Spleen (tissue), 11 donors: ENCODE measurements at regions not wholly inside any gene's neighbourhood (a gene's known extent, or its start where the extent isn't known, plus 50 kb on each side); places are given as distances from the start of the nearest gene placed in this dataset.

Experiments
- DNase-seq: peaks from one replicate; pipeline ENCODE4 v3.0.0-alpha.2; 2020
- H3K27ac ChIP-seq, 8 donors: fragments of 200-600 bp; sonication (generic) in 7 of 8; 1 replicate in 4 of 8; 2 replicates in 4 of 8; pipeline versions ENCODE4 v1.5.0 to v1.8.0; 2016 to 2021; ENCODE audit warnings: inconsistent platforms in 4 of 8, mild to moderate bottlenecking in 4 of 8, moderate library complexity in 1 of 8
- H3K27me3 ChIP-seq, 7 donors: fragments of 200-600 bp; sonication (generic) in 6 of 7; replicated peaks in 1 of 7; 1 replicate in 4 of 7; 2 replicates in 3 of 7; pipeline versions ENCODE4 v1.5.0 to v1.8.0; 2016 to 2021; ENCODE audit warnings: inconsistent platforms in 3 of 7, mild to moderate bottlenecking in 1 of 7
- H3K36me3 ChIP-seq, 6 donors: fragments of 200-600 bp; sonication (generic) in 5 of 6; 1 replicate in 4 of 6; 2 replicates in 2 of 6; pipeline versions ENCODE4 v1.5.0 to v1.8.0; 2016 to 2021; ENCODE audit warnings: inconsistent platforms in 2 of 6
- H3K4me1 ChIP-seq, 6 donors: fragments of 200-600 bp; sonication (generic) in 5 of 6; 1 replicate in 3 of 6; 2 replicates in 3 of 6; pipeline versions ENCODE4 v1.5.0 to v1.8.0; 2016 to 2021; ENCODE audit warnings: inconsistent platforms in 3 of 6
- H3K4me3 ChIP-seq, 8 donors: fragments of 200-600 bp; sonication (generic) in 7 of 8; 1 replicate in 4 of 8; 2 replicates in 4 of 8; pipeline versions ENCODE4 v1.5.0 to v1.8.0; 2016 to 2021; ENCODE audit warnings: inconsistent platforms in 4 of 8, mild to moderate bottlenecking in 4 of 8, moderate library complexity in 2 of 8
- H3K9me3 ChIP-seq, 8 donors: fragments of 200-600 bp; sonication (generic) in 7 of 8; 1 replicate in 4 of 8; 2 replicates in 4 of 8; pipeline versions ENCODE4 v1.5.0 to v1.8.0; 2016 to 2021; ENCODE audit warnings: inconsistent platforms in 4 of 8
- POLR2A ChIP-seq, 3 donors: fragments of 450-650 bp; IDR thresholded peaks; one replicate each; pipeline ENCODE4 v1.5.1; 2017; ENCODE audit warnings: antibody characterized with exemption in 3 of 3, mild to moderate bottlenecking in 1 of 3
- POLR2AphosphoS5 ChIP-seq, 3 donors: sonication (generic); formaldehyde crosslinking; IDR thresholded peaks; one replicate each; pipeline ENCODE4 v1.5.1; 2017; ENCODE audit warnings: antibody characterized with exemption in 3 of 3
- WGBS, 5 donors: extraction: QIAGEN DNeasy Blood & Tissue Kit in 3 of 5; methylation state at CpG; one replicate each; pipeline versions ENCODE4 v1.1.5 to v1.1.7; 2013 to 2018; 5-methylcytosine and 5-hydroxymethylcytosine counted together
- intact Hi-C: fragments of 100-400 bp; cut with DNase I; formaldehyde crosslinking; loops from one replicate; pipeline ENCODE4 v1.15.0; 2023; ENCODE audit warnings: low total_unique reads
- TF ChIP-seq, protein P1 (sequence below), 11 experiments: fragments of 200-600 bp in 7 of 11; fragments of 450-650 bp in 4 of 11; sonication (generic) in 4 of 11; IDR thresholded peaks in 8 of 11; conservative IDR thresholded peaks in 3 of 11; 1 replicate in 7 of 11; 2 replicates in 4 of 11; pipeline versions ENCODE4 v1.4.0 to v1.8.0; 2016 to 2021; ENCODE audit warnings: antibody characterized with exemption in 11 of 11, inconsistent platforms in 4 of 11, mild to moderate bottlenecking in 1 of 11
- donor health status: healthy with polysubstance abuse.
- donor health status: DM: no; HTN: no; CAD: no; lungs with moderate emphysema.
- donor health status: DM: no; HTN: no; CAD: no.
- donor health status: Bipolar disorder and iron deficiency.
- donor health status: healthy.
- donor health status: DM: no; HTN: no; CAD: no.
- donor health status: DM: yes; HTN: yes; CAD: no.

DNA sequence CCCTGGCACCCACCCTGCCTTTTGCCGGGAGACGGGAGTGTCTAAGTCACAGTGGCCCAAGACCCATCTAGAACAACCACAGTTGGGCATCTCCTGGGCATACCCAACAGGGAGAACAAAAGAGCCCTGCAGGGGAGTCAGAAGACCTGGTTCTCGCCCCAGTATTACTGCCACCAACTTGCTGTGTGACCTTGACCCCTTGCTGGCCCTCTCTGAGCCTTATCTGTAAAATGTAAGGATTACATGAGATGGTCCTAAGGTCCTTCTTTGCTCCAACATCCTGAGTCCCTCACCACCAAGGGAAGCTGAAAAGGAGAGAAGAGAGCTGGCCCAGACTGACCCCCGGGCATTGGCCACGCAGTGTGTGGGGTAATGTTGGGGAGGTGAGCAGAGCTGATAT lies 119.0 kb downstream of the CCT6B start:
- intact Hi-C loops, result no loop called here
- WGBS, 5 donors, result 92 to 97% (median 94%) methylated on average over 5 of the region's 5 CpGs
- TF ChIP-seq, protein P1, sequence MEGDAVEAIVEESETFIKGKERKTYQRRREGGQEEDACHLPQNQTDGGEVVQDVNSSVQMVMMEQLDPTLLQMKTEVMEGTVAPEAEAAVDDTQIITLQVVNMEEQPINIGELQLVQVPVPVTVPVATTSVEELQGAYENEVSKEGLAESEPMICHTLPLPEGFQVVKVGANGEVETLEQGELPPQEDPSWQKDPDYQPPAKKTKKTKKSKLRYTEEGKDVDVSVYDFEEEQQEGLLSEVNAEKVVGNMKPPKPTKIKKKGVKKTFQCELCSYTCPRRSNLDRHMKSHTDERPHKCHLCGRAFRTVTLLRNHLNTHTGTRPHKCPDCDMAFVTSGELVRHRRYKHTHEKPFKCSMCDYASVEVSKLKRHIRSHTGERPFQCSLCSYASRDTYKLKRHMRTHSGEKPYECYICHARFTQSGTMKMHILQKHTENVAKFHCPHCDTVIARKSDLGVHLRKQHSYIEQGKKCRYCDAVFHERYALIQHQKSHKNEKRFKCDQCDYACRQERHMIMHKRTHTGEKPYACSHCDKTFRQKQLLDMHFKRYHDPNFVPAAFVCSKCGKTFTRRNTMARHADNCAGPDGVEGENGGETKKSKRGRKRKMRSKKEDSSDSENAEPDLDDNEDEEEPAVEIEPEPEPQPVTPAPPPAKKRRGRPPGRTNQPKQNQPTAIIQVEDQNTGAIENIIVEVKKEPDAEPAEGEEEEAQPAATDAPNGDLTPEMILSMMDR (IDR thresholded peaks at IDR 0.05 in 8 of 11, conservative IDR thresholded peaks at IDR 0.05 in 3 of 11), result no peak
- TF ChIP-seq POLR2AphosphoS5 (IDR thresholded peaks at IDR 0.05) (no peak), POLR2A (IDR thresholded peaks at IDR 0.05) (no peak)
- Histone ChIP-seq H3K9me3 (no peaks in the 10 kb centered on the region), H3K4me3 (no peak overlapping the region), H3K27me3 (no peaks in the 10 kb centered on the region), H3K36me3 (no peaks in the 10 kb centered on the region), H3K4me1 (peaks cover 0 to 16% (median 0%) of the 10 kb centered on the region in 6 donors), H3K27ac (no peak overlapping the region)
- DNase-seq, result no peak

DNA sequence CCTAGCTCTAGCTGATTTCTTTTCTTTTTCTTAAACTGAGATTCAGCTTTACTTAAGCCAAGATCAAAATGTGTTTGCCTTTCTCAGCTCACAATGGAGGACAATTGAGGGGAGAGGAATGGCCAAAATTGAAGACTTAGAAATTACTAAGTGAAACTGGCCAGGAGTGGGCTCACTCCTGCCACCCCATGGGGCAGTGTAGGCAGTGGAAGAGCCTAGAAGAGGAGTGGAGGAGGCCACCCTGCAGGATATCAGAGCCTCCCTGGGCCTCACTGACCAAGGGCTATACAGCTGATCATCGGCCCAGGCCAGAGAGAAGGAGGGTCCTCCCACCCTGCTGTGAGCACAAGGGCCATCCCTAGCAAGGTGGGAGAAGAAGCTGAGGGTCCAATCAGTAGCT lies 119.8 kb downstream of the CCT6B start:
- Histone ChIP-seq H3K27me3 (no peaks in the 10 kb centered on the region), H3K4me1 (peaks cover 0 to 16% (median 0%) of the 10 kb centered on the region in 6 donors), H3K36me3 (no peaks in the 10 kb centered on the region), H3K9me3 (no peaks in the 10 kb centered on the region), H3K4me3 (no peak overlapping the region), H3K27ac (peak overlapping the region in 2 of 8 donors; percentile 52 to 53)
- intact Hi-C loops, result no loop called here
- no peak for DNase-seq
- TF ChIP-seq, protein P1 (IDR thresholded peaks at IDR 0.05 in 8 of 11, conservative IDR thresholded peaks at IDR 0.05 in 3 of 11), result no peak
- no peak for TF ChIP-seq POLR2A (IDR thresholded peaks at IDR 0.05)
- no peak for TF ChIP-seq POLR2AphosphoS5 (IDR thresholded peaks at IDR 0.05)
- 50 to 94% (median 75%) methylated on average over 1 of the region's 1 CpG for WGBS, 5 donors

DNA sequence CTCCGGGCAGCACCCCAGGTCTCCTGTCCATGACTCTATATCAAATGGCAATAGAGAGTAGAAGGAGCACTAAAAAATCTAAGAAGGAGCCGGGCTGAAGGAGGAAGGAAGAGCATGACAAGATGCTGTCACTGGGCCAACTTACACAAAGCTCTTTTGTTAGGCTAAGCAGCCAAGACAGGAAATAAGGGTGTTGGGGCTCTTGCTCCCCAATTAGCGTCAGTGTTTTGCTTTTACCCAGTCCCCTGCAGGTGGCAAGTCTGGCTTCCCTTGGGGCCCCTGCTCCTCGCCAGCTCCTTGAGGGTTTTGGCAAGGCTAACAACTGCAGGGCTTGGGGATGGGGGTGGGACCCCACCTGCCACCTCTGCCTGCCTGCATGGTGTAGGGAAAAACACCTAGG lies 120.5 kb downstream of the CCT6B start:
- Histone ChIP-seq H3K36me3 (no peaks in the 10 kb centered on the region), H3K9me3 (no peaks in the 10 kb centered on the region), H3K27ac (peak overlapping the region in 4 of 8 donors; percentile 36 to 58 (median 52)), H3K4me3 (no peak overlapping the region), H3K4me1 (peaks cover 0 to 16% (median 0%) of the 10 kb centered on the region in 6 donors), H3K27me3 (no peaks in the 10 kb centered on the region)
- DNase-seq, result no peak
- TF ChIP-seq POLR2AphosphoS5 (IDR thresholded peaks at IDR 0.05) (no peak), POLR2A (IDR thresholded peaks at IDR 0.05) (no peak)
- TF ChIP-seq, protein P1 (IDR thresholded peaks at IDR 0.05 in 8 of 11, conservative IDR thresholded peaks at IDR 0.05 in 3 of 11), result no peak
- WGBS, 5 donors, result 13 to 25% (median 18%) methylated on average over 3 to 4 of the region's 4 CpGs
- intact Hi-C loops, result no loop called here

DNA sequence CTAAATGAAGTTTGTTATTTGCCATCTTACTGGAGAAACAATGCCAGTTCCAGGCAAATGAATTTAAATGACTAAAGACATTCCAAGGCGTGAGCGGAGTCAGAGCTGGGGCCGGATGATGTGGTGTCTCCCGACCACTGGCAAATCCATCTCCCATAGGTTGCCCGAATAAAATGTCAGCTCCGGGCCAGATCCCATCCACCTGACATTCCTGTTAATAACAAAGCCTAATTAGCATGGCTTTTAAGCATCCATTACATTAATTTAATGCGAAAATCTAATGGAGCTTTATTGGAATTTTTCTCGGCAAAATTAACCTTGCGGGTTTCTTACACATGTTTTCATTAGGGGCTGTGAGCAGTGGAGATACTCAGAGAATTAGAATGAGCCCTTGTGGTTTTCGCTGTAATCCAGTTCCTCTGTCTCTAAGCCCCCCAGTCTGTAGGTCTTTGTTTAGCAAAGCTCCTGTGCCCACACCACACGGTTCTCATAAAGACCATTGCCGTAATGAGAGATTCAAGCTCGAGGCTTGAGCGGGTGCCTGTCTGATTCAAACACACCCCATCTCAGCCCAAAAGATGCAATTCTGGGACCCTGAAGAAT lies 123.3 kb downstream of the CCT6B start:
- Histone ChIP-seq H3K4me3 (no peak overlapping the region), H3K36me3 (no peaks in the 10 kb centered on the region), H3K4me1 (peaks cover 0 to 16% (median 0%) of the 10 kb centered on the region in 6 donors), H3K27me3 (peaks cover 0 to 10% (median 0%) of the 10 kb centered on the region in 7 donors), H3K9me3 (no peaks in the 10 kb centered on the region), H3K27ac (no peak overlapping the region)
- intact Hi-C loops, result no loop called here
- DNase-seq, result no peak
- TF ChIP-seq POLR2AphosphoS5 (IDR thresholded peaks at IDR 0.05) (no peak), POLR2A (IDR thresholded peaks at IDR 0.05) (no peak)
- TF ChIP-seq, protein P1 (IDR thresholded peaks at IDR 0.05 in 8 of 11, conservative IDR thresholded peaks at IDR 0.05 in 3 of 11), result no peak
- 79 to 88% (median 83%) methylated on average over 14 of the region's 14 CpGs for WGBS, 5 donors
